Stomach smooth muscle (tissue), 2 donors: ENCODE measurements at regions not wholly inside any gene's neighbourhood (a gene's known extent, or its start where the extent isn't known, plus 50 kb on each side); places are given as distances from the start of the nearest gene placed in this dataset.

ENCODE experiments used
- H3K27ac ChIP-seq: one replicate; pipeline ENCODE4 v1.7.0; 2013; ENCODE audit warnings: mild to moderate bottlenecking, low read length, inconsistent platforms
- H3K27me3 ChIP-seq, 2 donors: one replicate each; pipeline ENCODE4 v1.7.0; 2013; ENCODE audit warnings: low read length in 2 of 2; ENCODE audit not compliant: insufficient read depth in 2 of 2, control insufficient read depth in 1 of 2
- H3K36me3 ChIP-seq, 2 donors: one replicate each; pipeline ENCODE4 v1.7.0; 2013; ENCODE audit warnings: low read length in 2 of 2; ENCODE audit not compliant: control insufficient read depth in 2 of 2, insufficient read depth in 2 of 2
- H3K4me1 ChIP-seq: one replicate; pipeline ENCODE4 v1.7.0; 2013; ENCODE audit warnings: low read length; ENCODE audit not compliant: control insufficient read depth, insufficient read depth
- H3K4me3 ChIP-seq, 2 donors: one replicate each; pipeline ENCODE4 v1.7.0; 2013; ENCODE audit warnings: low read length in 2 of 2
- H3K9ac ChIP-seq, 2 donors: one replicate each; pipeline ENCODE4 v1.7.0; 2013; ENCODE audit warnings: low read length in 2 of 2, mild to moderate bottlenecking in 1 of 2
- H3K9me3 ChIP-seq, 2 donors: one replicate each; pipeline ENCODE4 v1.7.0; 2013; ENCODE audit warnings: low read length in 2 of 2; ENCODE audit not compliant: control insufficient read depth in 2 of 2
- donor health status: healthy.
- donor health status: Pancreatic carcinoma.

DNA sequence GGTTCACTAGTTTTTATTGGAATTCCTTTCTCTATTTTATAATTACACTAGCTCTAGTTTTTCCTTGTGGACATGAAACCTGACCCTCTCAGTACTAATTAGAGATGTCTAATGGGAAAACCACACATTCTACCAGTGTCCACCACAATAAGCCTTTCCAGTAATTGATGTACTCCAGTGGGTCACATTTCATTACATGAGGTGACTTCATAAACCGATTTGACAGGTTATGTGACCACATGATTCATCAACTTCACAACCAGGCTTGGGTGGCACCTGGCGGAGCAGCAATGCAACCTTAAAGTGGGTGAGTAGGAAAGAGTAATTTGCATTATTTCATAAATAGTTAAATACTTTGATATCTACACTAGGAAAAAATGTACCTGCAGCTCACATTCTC is 284.2 kb upstream of the ADAMTS16 start:
- H3K4me1 ChIP-seq, result no peaks in the 10 kb centered on the region
- no peak overlapping the region for H3K9ac ChIP-seq
- H3K4me3 ChIP-seq, result no peak overlapping the region
- H3K27me3 ChIP-seq, result peaks cover 0 to 3% of the 10 kb centered on the region in 2 donors
- no peaks in the 10 kb centered on the region for H3K36me3 ChIP-seq
- no peaks in the 10 kb centered on the region for H3K9me3 ChIP-seq
- H3K27ac ChIP-seq, result no peak overlapping the region

- Histone ChIP-seq H3K4me1 (no peaks in the 10 kb centered on the region), H3K27ac (no peak overlapping the region), H3K27me3 (peaks cover 0 to 3% of the 10 kb centered on the region in 2 donors), H3K9ac (no peak overlapping the region), H3K36me3 (no peaks in the 10 kb centered on the region), H3K4me3 (no peak overlapping the region), H3K9me3 (no peaks in the 10 kb centered on the region)
Measured at GRCh38 chr5:4857761-4858160, 282.4 kb upstream of the ADAMTS16 start.

GRCh38 chr5:4859500-4860235 is 280.5 kb upstream of the ADAMTS16 start:
- Histone ChIP-seq H3K4me1 (no peaks in the 10 kb centered on the region), H3K27ac (no peak overlapping the region), H3K4me3 (no peak overlapping the region), H3K9me3 (no peaks in the 10 kb centered on the region), H3K9ac (no peak overlapping the region), H3K27me3 (peaks cover 0 to 3% of the 10 kb centered on the region in 2 donors), H3K36me3 (no peaks in the 10 kb centered on the region)

DNA sequence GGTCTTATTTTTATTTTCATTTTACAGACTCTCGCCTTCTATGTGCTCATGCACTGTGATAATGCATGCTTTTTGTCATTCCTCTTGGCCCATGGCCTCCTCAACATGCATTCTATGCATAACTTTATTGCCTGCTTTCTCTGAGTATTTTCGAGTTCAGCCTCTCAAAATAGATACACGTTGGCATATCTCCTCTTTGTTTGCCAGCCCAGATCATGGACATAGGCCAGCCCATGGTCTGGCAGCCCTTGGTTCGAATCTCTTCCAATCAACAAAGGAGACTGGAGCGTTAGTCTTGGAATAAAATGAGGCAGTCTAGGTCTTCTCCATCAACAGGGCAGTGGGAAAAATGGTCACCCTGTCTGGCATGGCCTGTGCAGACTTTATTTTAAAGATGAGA is 279.5 kb upstream of the ADAMTS16 start:
- Histone ChIP-seq H3K27me3 (no peaks in the 10 kb centered on the region), H3K27ac (no peak overlapping the region), H3K36me3 (no peaks in the 10 kb centered on the region), H3K4me1 (no peaks in the 10 kb centered on the region), H3K9me3 (no peaks in the 10 kb centered on the region), H3K9ac (no peak overlapping the region), H3K4me3 (no peak overlapping the region)

DNA sequence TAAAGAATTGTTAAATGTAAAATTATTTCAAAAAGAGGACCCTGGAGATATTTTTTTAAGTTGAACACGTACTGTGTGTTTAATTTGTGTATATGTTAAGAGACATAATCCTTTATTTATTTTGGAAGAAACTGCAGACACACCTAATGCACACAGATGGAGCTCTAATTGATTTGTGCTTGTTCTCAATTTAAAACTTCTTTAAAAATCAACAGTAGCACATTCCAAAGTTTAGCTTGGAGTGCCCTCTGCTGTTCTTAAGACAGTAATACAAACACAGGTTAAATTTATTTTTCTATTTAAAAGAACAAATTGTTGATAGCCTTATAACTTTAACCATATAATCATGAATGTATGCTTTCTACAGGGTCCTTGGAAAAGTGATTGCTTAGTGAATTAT is 277.6 kb upstream of the ADAMTS16 start:
- Histone ChIP-seq H3K4me3 (no peak overlapping the region), H3K36me3 (no peaks in the 10 kb centered on the region), H3K27me3 (no peaks in the 10 kb centered on the region), H3K9me3 (no peaks in the 10 kb centered on the region), H3K27ac (no peak overlapping the region), H3K4me1 (no peaks in the 10 kb centered on the region), H3K9ac (no peak overlapping the region)

DNA sequence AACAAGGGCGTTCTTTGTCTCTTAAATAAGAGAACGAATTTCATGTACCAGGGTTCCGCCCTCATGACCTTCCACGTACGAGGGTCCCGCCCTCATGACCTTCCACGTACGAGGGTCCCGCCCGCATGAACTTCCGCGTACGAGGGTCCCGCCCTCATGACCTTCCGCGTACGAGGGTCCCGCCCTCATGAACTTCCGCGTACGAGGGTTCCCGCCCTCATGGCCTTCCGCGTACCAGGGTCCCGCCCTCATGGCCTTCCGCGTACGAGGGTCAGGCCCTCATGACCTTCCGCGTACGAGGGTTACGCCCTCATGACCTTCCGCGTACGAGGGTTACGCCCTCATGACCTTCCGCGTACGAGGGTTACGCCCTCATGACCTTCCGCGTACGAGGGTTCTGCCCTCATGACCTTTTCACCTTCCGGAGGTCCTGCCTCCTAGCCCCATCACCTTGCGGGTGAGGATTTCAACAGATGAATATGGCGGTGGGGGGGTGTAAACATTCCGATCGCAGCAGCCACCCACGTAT is 273.9 kb upstream of the ADAMTS16 start:
- H3K4me3 ChIP-seq, result no peak overlapping the region

DNA sequence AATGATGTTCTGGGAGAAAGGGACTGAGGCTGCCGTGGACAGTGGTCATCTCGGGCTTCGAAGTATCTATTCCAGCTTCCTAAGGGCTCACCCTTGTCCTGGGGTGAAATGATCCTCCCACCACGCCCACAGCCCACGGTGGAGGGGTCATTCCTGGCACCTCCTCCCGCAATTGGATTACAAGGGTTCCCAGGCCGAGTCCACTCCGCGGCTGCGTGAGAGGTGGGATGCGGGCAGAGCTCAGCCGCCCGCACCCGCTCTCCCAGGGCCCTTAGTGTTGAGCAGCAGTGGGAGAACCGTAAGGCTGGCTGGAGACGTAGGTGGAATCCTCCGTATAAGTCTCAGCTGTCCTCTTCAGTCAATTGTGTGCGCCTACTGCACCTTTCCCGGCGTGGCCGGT is 273.3 kb upstream of the ADAMTS16 start:
- no peak overlapping the region for H3K27ac ChIP-seq

More for the DNA sequence above, 273.9 kb upstream of the ADAMTS16 start:
- no peaks in the 10 kb centered on the region for H3K4me1 ChIP-seq
- H3K36me3 ChIP-seq, result no peaks in the 10 kb centered on the region
- H3K27ac ChIP-seq, result no peak overlapping the region
- H3K9ac ChIP-seq, result no peak overlapping the region
- H3K27me3 ChIP-seq, result no peaks in the 10 kb centered on the region
- no peaks in the 10 kb centered on the region for H3K9me3 ChIP-seq

GRCh38 chr5:4868140-4868735 is 271.9 kb upstream of the ADAMTS16 start:
- H3K9me3 ChIP-seq, result no peaks in the 10 kb centered on the region
- no peaks in the 10 kb centered on the region for H3K27me3 ChIP-seq
- no peak overlapping the region for H3K9ac ChIP-seq
- H3K27ac ChIP-seq, result no peak overlapping the region
- no peak overlapping the region for H3K4me3 ChIP-seq
- no peaks in the 10 kb centered on the region for H3K4me1 ChIP-seq
- H3K36me3 ChIP-seq, result no peaks in the 10 kb centered on the region

More for the DNA sequence above, 273.3 kb upstream of the ADAMTS16 start:
- no peaks in the 10 kb centered on the region for H3K36me3 ChIP-seq
- no peak overlapping the region for H3K4me3 ChIP-seq
- no peaks in the 10 kb centered on the region for H3K4me1 ChIP-seq
- no peaks in the 10 kb centered on the region for H3K9me3 ChIP-seq
- no peaks in the 10 kb centered on the region for H3K27me3 ChIP-seq
- H3K9ac ChIP-seq, result no peak overlapping the region

DNA sequence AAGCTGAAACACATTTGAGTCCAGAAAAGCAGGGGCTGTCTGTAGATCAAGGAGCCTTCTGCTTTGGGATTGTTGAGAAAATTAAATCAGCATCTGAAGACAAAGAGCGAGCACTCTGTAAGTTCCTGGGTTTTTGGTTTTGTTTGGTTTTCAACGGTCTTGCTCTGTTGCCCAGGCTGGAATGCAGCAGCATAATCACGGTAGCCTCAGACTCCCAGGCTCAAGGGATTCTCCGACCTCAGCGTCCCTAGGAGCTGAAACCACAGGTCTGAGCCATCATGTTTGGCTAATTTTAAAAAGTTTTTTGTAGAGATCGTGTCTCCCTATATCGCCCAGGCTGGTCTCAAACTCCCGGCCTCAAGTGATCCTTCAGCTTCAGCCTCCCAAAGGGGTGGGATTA is 266.5 kb upstream of the ADAMTS16 start:
- Histone ChIP-seq H3K4me1 (no peaks in the 10 kb centered on the region), H3K4me3 (no peak overlapping the region), H3K27ac (no peak overlapping the region), H3K27me3 (peaks cover 0 to 4% of the 10 kb centered on the region in 2 donors), H3K36me3 (no peaks in the 10 kb centered on the region), H3K9ac (no peak overlapping the region), H3K9me3 (no peaks in the 10 kb centered on the region)

GRCh38 chr5:4874097-4874496 is 266.0 kb upstream of the ADAMTS16 start:
- peaks cover 0 to 4% of the 10 kb centered on the region in 2 donors for H3K27me3 ChIP-seq
- H3K9ac ChIP-seq, result no peak overlapping the region
- no peak overlapping the region for H3K27ac ChIP-seq
- H3K9me3 ChIP-seq, result no peaks in the 10 kb centered on the region
- no peaks in the 10 kb centered on the region for H3K4me1 ChIP-seq
- H3K36me3 ChIP-seq, result no peaks in the 10 kb centered on the region
- H3K4me3 ChIP-seq, result no peak overlapping the region

DNA sequence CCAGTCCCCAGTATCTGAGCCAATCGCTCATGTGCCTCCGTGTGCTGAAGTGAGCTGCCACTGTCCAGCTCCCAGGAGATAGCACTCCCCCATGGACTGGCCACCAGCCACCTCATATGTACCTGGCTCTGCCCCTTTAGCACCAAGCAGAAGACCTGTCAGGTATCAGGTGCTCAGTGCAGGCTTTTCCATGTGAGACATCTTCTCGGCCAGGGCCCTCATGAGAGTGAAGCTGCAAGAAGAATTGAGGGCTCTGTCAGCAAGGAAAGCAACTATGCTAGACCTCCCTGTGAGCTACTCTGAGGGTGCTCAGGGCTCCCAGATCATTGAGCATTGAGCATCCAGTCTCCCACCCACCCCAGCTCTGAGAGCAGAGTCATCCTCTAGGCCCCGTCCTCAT is 264.2 kb upstream of the ADAMTS16 start:
- Histone ChIP-seq H3K4me3 (no peak overlapping the region), H3K27ac (no peak overlapping the region), H3K36me3 (no peaks in the 10 kb centered on the region), H3K9ac (no peak overlapping the region), H3K9me3 (no peaks in the 10 kb centered on the region), H3K4me1 (no peaks in the 10 kb centered on the region), H3K27me3 (peaks cover 0 to 4% of the 10 kb centered on the region in 2 donors)
